ENCODE measurements at regions not wholly inside any gene's neighbourhood (a gene's known extent, or its start where the extent isn't known, plus 50 kb on each side); places are given as distances from the start of the nearest gene placed in this dataset.
"Not testable (repeated sequence)": the region's sequence is repeated elsewhere in the genome, so short reads cannot be mapped to it uniquely, and the experiment has no call there.

GRCh38 chr21:9572782-9573181 is 948.6 kb upstream of the TPTE start:
- not testable (repeated sequence) for DNase-seq

GRCh38 chr21:9573528-9573927 is 947.9 kb upstream of the TPTE start:
- not testable (repeated sequence) for DNase-seq

GRCh38 chr21:9579275-9579674 is 942.1 kb upstream of the TPTE start:
- DNase-seq = not testable (repeated sequence)

- DNase-seq = not testable (repeated sequence)
Observed at GRCh38 chr21:9587941-9588340, 933.4 kb upstream of the TPTE start.

GRCh38 chr21:9592591-9592990 is 928.8 kb upstream of the TPTE start:
- DNase-seq = not testable (repeated sequence)

- DNase-seq = not testable (repeated sequence)
Observed at GRCh38 chr21:9593646-9594045, 927.7 kb upstream of the TPTE start.

- not testable (repeated sequence) for DNase-seq
Observed at GRCh38 chr21:9614011-9614410, 907.4 kb upstream of the TPTE start.

GRCh38 chr21:9621121-9621793 is 900.1 kb upstream of the TPTE start:
- not testable (repeated sequence) for DNase-seq

- DNase-seq = not testable (repeated sequence)
Observed at GRCh38 chr21:9628051-9628450, 893.3 kb upstream of the TPTE start.

GRCh38 chr21:9647409-9647808 is 874.0 kb upstream of the TPTE start:
- not testable (repeated sequence) for DNase-seq

- DNase-seq = not testable (repeated sequence)
Observed at GRCh38 chr21:9648331-9648730, 873.1 kb upstream of the TPTE start.

- not testable (repeated sequence) for DNase-seq
Observed at GRCh38 chr21:9648947-9649720, 872.2 kb upstream of the TPTE start.

GRCh38 chr21:9652819-9653218 is 868.6 kb upstream of the TPTE start:
- not testable (repeated sequence) for DNase-seq

- DNase-seq = not testable (repeated sequence)
Observed at GRCh38 chr21:9655221-9655620, 866.2 kb upstream of the TPTE start.

- not testable (repeated sequence) for DNase-seq
Observed at GRCh38 chr21:9656455-9656854, 864.9 kb upstream of the TPTE start.

GRCh38 chr21:9657779-9658178 is 863.6 kb upstream of the TPTE start:
- not testable (repeated sequence) for DNase-seq

- not testable (repeated sequence) for DNase-seq
Observed at GRCh38 chr21:9659877-9660276, 861.5 kb upstream of the TPTE start.

- DNase-seq = not testable (repeated sequence)
Observed at GRCh38 chr21:9663914-9664729, 857.3 kb upstream of the TPTE start.

- not testable (repeated sequence) for DNase-seq
Observed at GRCh38 chr21:9675811-9676210, 845.6 kb upstream of the TPTE start.

GRCh38 chr21:9679029-9679428 is 842.4 kb upstream of the TPTE start:
- not testable (repeated sequence) for DNase-seq

- not testable (repeated sequence) for DNase-seq
Observed at GRCh38 chr21:9688945-9689344, 832.4 kb upstream of the TPTE start.

GRCh38 chr21:9690981-9691380 is 830.4 kb upstream of the TPTE start:
- not testable (repeated sequence) for DNase-seq

- DNase-seq = not testable (repeated sequence)
Observed at GRCh38 chr21:9695759-9696158, 825.6 kb upstream of the TPTE start.

Data from stimulated activated CD8-positive, alpha-beta memory T cell treated with anti-CD3 and anti-CD28 coated beads, Interleukin-4, amount 100 ng/mL, for 48 hours (primary cell).